ENCODE measurements at regions not wholly inside any gene's neighbourhood (a gene's known extent, or its start where the extent isn't known, plus 50 kb on each side); places are given as distances from the start of the nearest gene placed in this dataset.

- no peak for DNase-seq (ENCODE audit: low spot score)
Observed at GRCh38 chr11:106329273-106330018, 252.0 kb downstream of the AASDHPPT start.

- no peak for DNase-seq (ENCODE audit: low spot score)
Observed at GRCh38 chr11:106331176-106331575, 253.7 kb downstream of the AASDHPPT start.

GRCh38 chr11:106333678-106334077 lies 256.2 kb downstream of the AASDHPPT start:
- DNase-seq (ENCODE audit: low spot score), result no peak

GRCh38 chr11:106344394-106344793 lies 266.9 kb downstream of the AASDHPPT start:
- no peak for DNase-seq (ENCODE audit: low spot score)

GRCh38 chr11:106344966-106345365 lies 267.5 kb downstream of the AASDHPPT start:
- DNase-seq (ENCODE audit: low spot score), result no peak

- no peak for DNase-seq (ENCODE audit: low spot score)
Observed at GRCh38 chr11:106353031-106353430, 275.6 kb downstream of the AASDHPPT start.

- DNase-seq (ENCODE audit: low spot score), result no peak
Observed at GRCh38 chr11:106369224-106369623, 291.8 kb downstream of the AASDHPPT start.

GRCh38 chr11:106378513-106379179 lies 301.2 kb downstream of the AASDHPPT start:
- no peak for DNase-seq (ENCODE audit: low spot score)

- DNase-seq (ENCODE audit: low spot score), result no peak
Observed at GRCh38 chr11:106379265-106379664, 301.8 kb downstream of the AASDHPPT start.

GRCh38 chr11:106379712-106380111 lies 302.2 kb downstream of the AASDHPPT start:
- no peak for DNase-seq (ENCODE audit: low spot score)

- DNase-seq (ENCODE audit: low spot score), result no peak
Observed at GRCh38 chr11:106381895-106382294, 304.4 kb downstream of the AASDHPPT start.

- no peak for DNase-seq (ENCODE audit: low spot score)
Observed at GRCh38 chr11:106384429-106384828, 307.0 kb downstream of the AASDHPPT start.

- DNase-seq (ENCODE audit: low spot score), result no peak
Observed at GRCh38 chr11:106386519-106386918, 309.1 kb downstream of the AASDHPPT start.

GRCh38 chr11:106389101-106389500 lies 311.6 kb downstream of the AASDHPPT start:
- peak; percentile 11 for DNase-seq (ENCODE audit: low spot score)

- no peak for DNase-seq (ENCODE audit: low spot score)
Observed at GRCh38 chr11:106390078-106390477, 312.6 kb downstream of the AASDHPPT start.

GRCh38 chr11:106391771-106392420 lies 314.4 kb downstream of the AASDHPPT start:
- no peak for DNase-seq (ENCODE audit: low spot score)

GRCh38 chr11:106395716-106396349 lies 318.4 kb downstream of the AASDHPPT start:
- DNase-seq (ENCODE audit: low spot score), result no peak

GRCh38 chr11:106397787-106398501 lies 320.5 kb downstream of the AASDHPPT start:
- no peak for DNase-seq (ENCODE audit: low spot score)

GRCh38 chr11:106398502-106399075 lies 321.1 kb downstream of the AASDHPPT start:
- DNase-seq (ENCODE audit: low spot score), result peak; percentile 16

- peak; percentile 96 for DNase-seq (ENCODE audit: low spot score)
Observed at GRCh38 chr11:106399076-106399511, 321.6 kb downstream of the AASDHPPT start.

GRCh38 chr11:106399624-106400023 lies 322.2 kb downstream of the AASDHPPT start:
- no peak for DNase-seq (ENCODE audit: low spot score)
